ENCODE measurements at regions not wholly inside any gene's neighbourhood (a gene's known extent, or its start where the extent isn't known, plus 50 kb on each side); places are given as distances from the start of the nearest gene placed in this dataset.

- no peak for TF ChIP-seq CBX5 (IDR thresholded peaks at IDR 0.05; ENCODE audit: low read depth)
- TF ChIP-seq BMI1 (IDR thresholded peaks at IDR 0.05; ENCODE audit: borderline replicate concordance): no peak
- TF ChIP-seq CTCF (IDR thresholded peaks at IDR 0.05 in 2 of 3, conservative IDR thresholded peaks at IDR 0.05 in 1 of 3; ENCODE audit: control insufficient read depth in 2 of 3, extremely low read depth in 1 of 3, insufficient read depth in 1 of 3, low read depth in 3 of 3, low read length in 3 of 3): no peak
- TF ChIP-seq CEBPB (IDR thresholded peaks at IDR 0.05; ENCODE audit: borderline replicate concordance in 1 of 2, low read depth in 2 of 2, low read length in 2 of 2): no peak
- no peak for TF ChIP-seq ZNF687 (IDR thresholded peaks at IDR 0.05)
These were observed 114.5 kb downstream of the IRS2 start for GRCh38 chr13:109671919-109672318.

Data from GM12878 (cell line).